ENCODE measurements at regions not wholly inside any gene's neighbourhood (a gene's known extent, or its start where the extent isn't known, plus 50 kb on each side); places are given as distances from the start of the nearest gene placed in this dataset.

- no peak for TF ChIP-seq EZH2 (IDR thresholded peaks at IDR 0.05; ENCODE audit: insufficient read depth, poor library complexity, severe bottlenecking)
- TF ChIP-seq EZH2phosphoT487 (IDR thresholded peaks at IDR 0.05; ENCODE audit: insufficient read depth, low read depth), result no peak
Observed at GRCh38 chr10:10259013-10259412, 758.7 kb upstream of the CELF2 start.
